HepG2 (cell line): ENCODE measurements at regions not wholly inside any gene's neighbourhood (a gene's known extent, or its start where the extent isn't known, plus 50 kb on each side); places are given as distances from the start of the nearest gene placed in this dataset.
"Not testable (repeated sequence)": the region's sequence is repeated elsewhere in the genome, so short reads cannot be mapped to it uniquely, and the experiment has no call there.

Source experiments
- ATAC-seq: fragments of 200-7000 bp; cut with Tn5 transposase; 3 replicates; pipeline ENCODE4 v1.9.1; 2020; ENCODE audit warnings: mild to moderate bottlenecking, moderate library complexity
- BruUV-seq: library from RNA; stranded (reverse); fragments of 400-500 nt; replicated peaks from 2 replicates; lab custom pipeline; 2021; lab: Mats Ljungman, UMichigan
- CTCF ChIA-PET: fragments of 300-600 bp; formaldehyde crosslinking; extraction: SDS; loops from one replicate; lab custom pipeline; 2021; ENCODE audit warnings: low total read pairs, inconsistent platforms, low intra/inter-chr PET ratio; lab: Yijun Ruan, JAX
- POLR2A ChIA-PET: fragments of 350-600 bp; sonication (Branson Sonifier 250); formaldehyde crosslinking; loops from one replicate; lab custom pipeline; 2020; ENCODE audit warnings: antibody characterized with exemption, inconsistent platforms; lab: Yijun Ruan, JAX
- DNase-seq: peaks from one replicate; pipeline ENCODE4 v3.0.0-alpha.2; 2015; ENCODE audit warnings: low spot score
- FAIRE-seq: peaks from 3 replicates; lab custom pipeline; 2011; peaks lifted over from hg19 to GRCh38; lab: Jason Lieb, UNC
- H2AFZ ChIP-seq: one replicate; pipeline ENCODE4 v1.6.1; 2011; ENCODE audit warnings: low read length, inconsistent platforms
- H3K27ac ChIP-seq: fragments of 300-600 bp; 3 replicates; pipeline ENCODE4 v1.8.0; 2011; ENCODE audit warnings: mixed run types, mild to moderate bottlenecking, mixed read lengths, low read length, inconsistent platforms; ENCODE audit not compliant: insufficient read depth; ENCODE audit errors: extremely low read length
- H3K27me3 ChIP-seq, 2 experiments: fragments of 200-600 bp in 1 of 2; 2 replicates in 1 of 2; 3 replicates in 1 of 2; pipeline versions ENCODE4 v1.6.0 to v1.8.0; 2011; ENCODE audit warnings: low read length in 2 of 2, mild to moderate bottlenecking in 2 of 2, moderate library complexity in 2 of 2, inconsistent platforms in 1 of 2; ENCODE audit not compliant: insufficient read depth in 2 of 2, control insufficient read depth in 1 of 2
- H3K36me3 ChIP-seq, 2 experiments: fragments of 200-600 bp in 1 of 2; replicated peaks in 1 of 2; 2 replicates in 1 of 2; 3 replicates in 1 of 2; pipeline versions ENCODE4 v1.5.1 to v1.8.0; 2011; ENCODE audit warnings: low read length in 2 of 2, inconsistent platforms in 1 of 2; ENCODE audit not compliant: insufficient read depth in 2 of 2, control insufficient read depth in 1 of 2
- H3K4me1 ChIP-seq: 2 replicates; pipeline ENCODE4 v1.5.1; 2012; ENCODE audit warnings: low read length, inconsistent platforms; ENCODE audit not compliant: insufficient read depth
- H3K4me2 ChIP-seq: 2 replicates; pipeline ENCODE4 v1.6.0; 2011; ENCODE audit warnings: low read depth, low read length, inconsistent platforms
- H3K4me3 ChIP-seq, 3 experiments: fragments of 200-600 bp in 1 of 3; sonication (generic), shearing (Covaris generic) in 1 of 3; replicated peaks in 1 of 3; 2 replicates each; pipeline ENCODE4 v1.5.1; 2011 to 2016; ENCODE audit warnings: low read length in 3 of 3, inconsistent platforms in 2 of 3, low read depth in 2 of 3, mild to moderate bottlenecking in 2 of 3, control low read depth in 1 of 3, mixed read lengths in 1 of 3; ENCODE audit not compliant: insufficient read depth in 1 of 3
- H3K79me2 ChIP-seq: one replicate; pipeline ENCODE4 v1.6.1; 2011; ENCODE audit warnings: low read length, inconsistent platforms; ENCODE audit not compliant: insufficient read depth
- H3K9ac ChIP-seq: 2 replicates; pipeline ENCODE4 v1.6.0; 2011; ENCODE audit warnings: mild to moderate bottlenecking, low read depth, low read length, inconsistent platforms; ENCODE audit not compliant: insufficient read depth
- H3K9me3 ChIP-seq: 2 replicates; pipeline ENCODE4 v1.5.1; 2012; ENCODE audit warnings: mild to moderate bottlenecking, low read length
- H4K20me1 ChIP-seq: 2 replicates; pipeline ENCODE4 v1.6.0; 2011; ENCODE audit warnings: inconsistent platforms, mild to moderate bottlenecking, low read length, moderate library complexity; ENCODE audit not compliant: insufficient read depth
- HHEX ChIP-seq: IDR thresholded peaks from 2 replicates; pipeline ENCODE4 v1.6.1; 2016; ENCODE audit warnings: control low read depth
- HOXA9 ChIP-seq: sonication (generic); formaldehyde crosslinking; IDR thresholded peaks from 2 replicates; pipeline ENCODE4 v1.8.1; 2022; ENCODE audit warnings: missing genetic modification reagents, mild to moderate bottlenecking, moderate library complexity, borderline replicate concordance
- JUNB ChIP-seq: sonication (generic); formaldehyde crosslinking; IDR thresholded peaks from 2 replicates; pipeline ENCODE4 v1.8.0; 2022; ENCODE audit warnings: missing genetic modification reagents, mild to moderate bottlenecking, borderline replicate concordance
- MIER3 ChIP-seq: IDR thresholded peaks from 2 replicates; pipeline ENCODE4 v1.6.1; 2016; ENCODE audit warnings: missing compliant biosample characterization, borderline replicate concordance
- PPARG ChIP-seq: conservative IDR thresholded peaks from 2 replicates; pipeline ENCODE4 v1.6.1; 2016; ENCODE audit warnings: missing biosample characterization, missing genetic modification reagents
- SP1 ChIP-seq, 2 experiments: fragments of 450-650 bp in 1 of 2; sonication (generic) in 1 of 2; formaldehyde crosslinking in 1 of 2; IDR thresholded peaks; 2 replicates each; pipeline versions ENCODE4 v1.4.0 to v1.6.1; 2016 to 2020; ENCODE audit warnings: missing genetic modification reagents in 1 of 2
- ZNF260 ChIP-seq: sonication (generic); formaldehyde crosslinking; IDR thresholded peaks from 2 replicates; pipeline ENCODE4 v1.4.0; 2020; ENCODE audit warnings: missing genetic modification reagents, low read depth, mild to moderate bottlenecking, borderline replicate concordance
- ZNF350 ChIP-seq: sonication (generic); formaldehyde crosslinking; IDR thresholded peaks from 2 replicates; pipeline ENCODE4 v1.4.0; 2020; ENCODE audit warnings: mild to moderate bottlenecking, low read depth, missing genetic modification reagents, borderline replicate concordance
- ZNF451 ChIP-seq: sonication (generic); formaldehyde crosslinking; IDR thresholded peaks from 2 replicates; pipeline ENCODE4 v1.5.0; 2020; ENCODE audit warnings: mild to moderate bottlenecking, missing genetic modification reagents
- ZNF660 ChIP-seq: sonication (generic); formaldehyde crosslinking; IDR thresholded peaks from 2 replicates; pipeline ENCODE4 v1.5.1; 2020; ENCODE audit warnings: mild to moderate bottlenecking, low read depth, missing genetic modification reagents, borderline replicate concordance
- ZNF710 ChIP-seq: sonication (generic); formaldehyde crosslinking; IDR thresholded peaks from 2 replicates; pipeline ENCODE4 v1.5.0; 2020; ENCODE audit warnings: mild to moderate bottlenecking, missing genetic modification reagents, borderline replicate concordance
- WGBS: methylation state at CpG from one replicate; pipeline ENCODE4 v1.1.6; 2017; ENCODE audit warnings: low lambda C conversion rate; 5-methylcytosine and 5-hydroxymethylcytosine counted together
- in situ Hi-C: cut with HindIII; loops from 2 replicates; pipeline ENCODE4 v1.10.0; 2017; ENCODE audit warnings: low pct_unique_long_range_greater_than_20kb; ENCODE audit not compliant: extremely low pct_ligation_motif_present
- intact Hi-C: fragments of 100-400 bp; cut with micrococcal nuclease; formaldehyde crosslinking; loops from one replicate; pipeline ENCODE4 v1.10.0; 2022; ENCODE audit not compliant: unreplicated experiment

DNA sequence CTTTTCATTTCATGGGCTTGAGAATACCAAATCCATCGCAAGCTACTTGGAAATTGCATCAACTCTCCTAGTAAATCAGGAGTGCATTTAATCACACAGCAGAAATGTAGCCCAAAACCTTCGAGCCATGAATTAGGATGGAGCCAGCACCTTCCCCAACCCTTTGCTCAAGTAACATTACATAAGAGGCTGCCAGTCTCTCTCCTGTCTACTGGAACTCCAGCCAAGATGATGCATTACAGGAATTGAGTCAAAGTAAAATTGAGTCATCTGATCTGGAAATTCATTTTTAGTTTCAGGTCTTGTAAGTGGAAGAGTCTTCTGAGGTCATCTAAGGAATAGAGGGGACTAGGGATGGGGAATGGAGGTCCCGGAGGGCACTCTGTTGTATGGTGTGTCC lies 69.7 kb upstream of the FHIP2A start:
- Histone ChIP-seq H3K79me2 (no peaks in the 10 kb centered on the region), H3K9me3 (no peaks in the 10 kb centered on the region), H3K9ac (no peak overlapping the region), H3K4me1 (no peaks in the 10 kb centered on the region), H3K4me3 (no peak overlapping the region), H3K4me2 (no peak overlapping the region), H4K20me1 (no peaks in the 10 kb centered on the region), H3K27me3 (peaks cover 0 to 8% of the 10 kb centered on the region in 2 experiments; a peak in 1 of 5 replicates), H3K36me3 (no peaks in the 10 kb centered on the region), H3K27ac (no peak overlapping the region), H2AFZ (no peak overlapping the region)
- intact Hi-C loops (no loop called here), in situ Hi-C loops (no loop called here)
- WGBS = 9% methylated on average over 3 of the region's 3 CpGs
- CTCF ChIA-PET = no interaction called here
- no peak for TF ChIP-seq HOXA9 (CRISPR knock-in tag)
- no TSS peak for BruUV-seq
- POLR2A ChIA-PET = no interaction called here
- FAIRE-seq (no peak), ATAC-seq (no peak), DNase-seq (no peak)

- ATAC-seq, in situ Hi-C loops, H3K9me3 ChIP-seq, H3K4me1 ChIP-seq, H4K20me1 ChIP-seq, H3K4me2 ChIP-seq, intact Hi-C loops, H3K9ac ChIP-seq, FAIRE-seq, POLR2A ChIA-PET, BruUV-seq, H2AFZ ChIP-seq, DNase-seq, H3K79me2 ChIP-seq, H3K27ac ChIP-seq, H3K36me3 ChIP-seq, H3K4me3 ChIP-seq, H3K27me3 ChIP-seq, CTCF ChIA-PET: not testable (repeated sequence)
- 94% methylated on average over 1 of the region's 1 CpG for WGBS
These were observed 69.0 kb upstream of the FHIP2A start for GRCh38 chr10:114752570-114752969.

- BruUV-seq = no TSS peak
- POLR2A ChIA-PET = no interaction called here
- TF ChIP-seq ZNF350 (CRISPR knock-in tag) (no peak), MIER3 (CRISPR knock-in tag) (no peak), HHEX (CRISPR knock-in tag) (no peak), JUNB (CRISPR knock-in tag) (no peak), SP1 (IDR thresholded peaks at IDR 0.05) (no peak), SP1 (CRISPR knock-in tag; IDR thresholded peaks at IDR 0.05) (no peak), ZNF451 (CRISPR knock-in tag) (no peak), ZNF260 (CRISPR knock-in tag) (no peak), ZNF660 (CRISPR knock-in tag) (no peak), PPARG (CRISPR knock-in tag) (no peak), ZNF710 (CRISPR knock-in tag) (no peak)
These were observed 68.5 kb upstream of the FHIP2A start for GRCh38 chr10:114753126-114753525.

More at GRCh38 chr10:114753126-114753525, 68.5 kb upstream of the FHIP2A start:
- no peak overlapping the region for H3K9ac ChIP-seq
- H3K36me3 ChIP-seq = no peaks in the 10 kb centered on the region
- intact Hi-C loops = no loop called here
- H2AFZ ChIP-seq = no peak overlapping the region
- DNase-seq (no peak), ATAC-seq (no peak), FAIRE-seq (no peak)
- no peak overlapping the region for H3K4me3 ChIP-seq
- H3K4me2 ChIP-seq = no peak overlapping the region
- CTCF ChIA-PET = no interaction called here
- no peaks in the 10 kb centered on the region for H3K9me3 ChIP-seq
- in situ Hi-C loops = no loop called here
- peaks cover 0 to 8% of the 10 kb centered on the region in 2 experiments; a peak in 1 of 5 replicates for H3K27me3 ChIP-seq
- no peaks in the 10 kb centered on the region for H3K4me1 ChIP-seq
- H3K79me2 ChIP-seq = no peaks in the 10 kb centered on the region
- no peak overlapping the region for H3K27ac ChIP-seq
- 18% methylated on average over 5 of the region's 5 CpGs for WGBS
- no peaks in the 10 kb centered on the region for H4K20me1 ChIP-seq
